H1 (cell line): ENCODE measurements at regions not wholly inside any gene's neighbourhood (a gene's known extent, or its start where the extent isn't known, plus 50 kb on each side); places are given as distances from the start of the nearest gene placed in this dataset.

Experiments used
- CTCF ChIA-PET: fragments of 300-600 bp; sonication (Branson Sonifier 250); formaldehyde crosslinking; loops from one replicate; lab custom pipeline; 2021; ENCODE audit not compliant: partially characterized antibody; lab: Charles Lee
- POLR2A ChIA-PET: fragments of 300-600 bp; sonication (Branson Sonifier 250); formaldehyde crosslinking; loops from one replicate; lab custom pipeline; 2021; ENCODE audit warnings: inconsistent platforms; ENCODE audit not compliant: partially characterized antibody; lab: Charles Lee
- DNase-seq, 2 experiments: peaks; one replicate each; pipeline versions ENCODE4 v3.0.0 to v3.0.0-alpha.2; 2010 to 2022; ENCODE audit warnings: low spot score in 2 of 2, low read depth in 1 of 2, mixed read lengths in 1 of 2
- FAIRE-seq: peaks from 2 replicates; lab custom pipeline; 2011; peaks lifted over from hg19 to GRCh38; lab: Jason Lieb, UNC
- H2AFZ ChIP-seq: 2 replicates; pipeline ENCODE4 v1.8.1; 2012; ENCODE audit warnings: low read length, inconsistent platforms
- H2AK5ac ChIP-seq: 2 replicates; pipeline ENCODE4 v1.6.1; 2013; ENCODE audit warnings: low read depth, low read length
- H2BK120ac ChIP-seq: replicated peaks from 2 replicates; pipeline ENCODE3; 2013; ENCODE audit warnings: low read depth, low read length, inconsistent platforms
- H2BK12ac ChIP-seq: 2 replicates; pipeline ENCODE4 v1.6.1; 2013; ENCODE audit warnings: low read depth, low read length
- H2BK15ac ChIP-seq: 2 replicates; pipeline ENCODE4 v1.6.1; 2013; ENCODE audit warnings: low read length
- H2BK20ac ChIP-seq: 2 replicates; pipeline ENCODE4 v1.6.1; 2013; ENCODE audit warnings: low read length
- H2BK5ac ChIP-seq: 2 replicates; pipeline ENCODE4 v1.6.1; 2013; ENCODE audit warnings: low read depth, low read length
- H3K14ac ChIP-seq: 2 replicates; pipeline ENCODE4 v1.6.1; 2013; ENCODE audit warnings: inconsistent platforms; ENCODE audit not compliant: insufficient read length
- H3K18ac ChIP-seq: 2 replicates; pipeline ENCODE4 v1.6.1; 2013; ENCODE audit warnings: low read length; ENCODE audit errors: extremely low read depth
- H3K23ac ChIP-seq: 2 replicates; pipeline ENCODE4 v1.6.1; 2013; ENCODE audit warnings: inconsistent platforms; ENCODE audit not compliant: insufficient read length
- H3K23me2 ChIP-seq: 2 replicates; pipeline ENCODE4 v1.6.1; 2013; ENCODE audit warnings: low read depth, low read length
- H3K27ac ChIP-seq: 2 replicates; pipeline ENCODE4 v1.6.1; 2011; ENCODE audit warnings: low read depth, low read length, inconsistent platforms
- H3K27me3 ChIP-seq, 4 experiments: replicated peaks in 1 of 4; 1 replicate in 1 of 4; 2 replicates in 3 of 4; pipeline versions ENCODE4 v1.6.1 to v1.8.1; 2011 to 2013; ENCODE audit warnings: low read length in 3 of 4, mild to moderate bottlenecking in 3 of 4, inconsistent platforms in 2 of 4, mixed read lengths in 2 of 4, moderate library complexity in 1 of 4; ENCODE audit not compliant: control insufficient read depth in 3 of 4, insufficient read depth in 3 of 4; ENCODE audit errors: extremely low read depth in 1 of 4
- H3K36me3 ChIP-seq, 4 experiments: 2 replicates each; pipeline versions ENCODE4 v1.6.1 to v1.8.1; 2011 to 2013; ENCODE audit warnings: mild to moderate bottlenecking in 4 of 4, low read length in 3 of 4, moderate library complexity in 2 of 4, control low read depth in 1 of 4, inconsistent platforms in 1 of 4; ENCODE audit not compliant: insufficient read depth in 4 of 4, control insufficient read depth in 2 of 4
- H3K4ac ChIP-seq: replicated peaks from 2 replicates; pipeline ENCODE3; 2013; ENCODE audit warnings: low read length, low read depth, mixed read lengths, inconsistent platforms; ENCODE audit not compliant: insufficient read length
- H3K4me1 ChIP-seq, 4 experiments: replicated peaks in 1 of 4; 1 replicate in 1 of 4; 2 replicates in 3 of 4; pipeline versions ENCODE4 v1.6.1 to v1.8.1; 2011 to 2013; ENCODE audit warnings: low read length in 3 of 4, inconsistent platforms in 2 of 4, mixed read lengths in 1 of 4; ENCODE audit not compliant: insufficient read depth in 4 of 4, control insufficient read depth in 3 of 4
- H3K4me2 ChIP-seq, 2 experiments: 2 replicates each; pipeline versions ENCODE4 v1.6.1 to v1.8.1; 2011 to 2013; ENCODE audit warnings: low read depth in 2 of 2, low read length in 2 of 2, control low read depth in 1 of 2, inconsistent platforms in 1 of 2, mild to moderate bottlenecking in 1 of 2; ENCODE audit not compliant: insufficient read depth in 1 of 2
- H3K4me3 ChIP-seq, 4 experiments: fragments of 200-600, 300-600 bp in 1 of 4; sonication (generic), shearing (Covaris generic), sonication (Bioruptor Twin) in 1 of 4; 2 replicates each; pipeline versions ENCODE4 v1.5.1 to v1.8.1; 2011 to 2016; ENCODE audit warnings: low read length in 4 of 4, low read depth in 3 of 4, control low read depth in 2 of 4, inconsistent platforms in 2 of 4, mild to moderate bottlenecking in 2 of 4, mixed read lengths in 1 of 4, moderate library complexity in 1 of 4; ENCODE audit not compliant: insufficient read depth in 2 of 4; ENCODE audit errors: extremely low read depth in 1 of 4
- H3K56ac ChIP-seq: replicated peaks from 2 replicates; pipeline ENCODE3; 2013; ENCODE audit warnings: low read depth, mild to moderate bottlenecking, mixed read lengths, low read length, inconsistent platforms; ENCODE audit not compliant: insufficient read length
- H3K79me1 ChIP-seq: 2 replicates; pipeline ENCODE4 v1.6.1; 2013; ENCODE audit warnings: low read depth, low read length, control low read depth
- H3K79me2 ChIP-seq, 2 experiments: 2 replicates each; pipeline versions ENCODE4 v1.6.1 to v1.8.1; 2012 to 2013; ENCODE audit warnings: low read length in 2 of 2, mild to moderate bottlenecking in 2 of 2, inconsistent platforms in 1 of 2; ENCODE audit not compliant: insufficient read depth in 2 of 2, control insufficient read depth in 1 of 2
- H3K9ac ChIP-seq, 4 experiments: replicated peaks in 1 of 4; 1 replicate in 1 of 4; 2 replicates in 3 of 4; pipeline versions ENCODE4 v1.6.1 to v1.8.1; 2011 to 2013; ENCODE audit warnings: low read depth in 3 of 4, low read length in 3 of 4, control low read depth in 2 of 4, mild to moderate bottlenecking in 2 of 4, moderate library complexity in 2 of 4, inconsistent platforms in 1 of 4; ENCODE audit errors: extremely low read depth in 1 of 4
- H3K9me3 ChIP-seq, 2 experiments: 2 replicates each; pipeline versions ENCODE4 v1.6.1 to v1.8.1; 2012 to 2013; ENCODE audit warnings: mild to moderate bottlenecking in 2 of 2, moderate library complexity in 2 of 2, control low read depth in 1 of 2, inconsistent platforms in 1 of 2, low read depth in 1 of 2, low read length in 1 of 2, mixed read lengths in 1 of 2; ENCODE audit not compliant: insufficient read depth in 2 of 2
- H4K20me1 ChIP-seq, 2 experiments: replicated peaks in 1 of 2; 2 replicates each; pipeline versions ENCODE3 to v1.8.1; 2011 to 2013; ENCODE audit warnings: inconsistent platforms in 2 of 2, low read length in 2 of 2, mild to moderate bottlenecking in 1 of 2; ENCODE audit not compliant: insufficient read depth in 2 of 2, control insufficient read depth in 1 of 2
- H4K5ac ChIP-seq: 2 replicates; pipeline ENCODE4 v1.6.1; 2013; ENCODE audit warnings: low read length, low read depth, mixed read lengths, inconsistent platforms; ENCODE audit not compliant: insufficient read length
- H4K8ac ChIP-seq: 2 replicates; pipeline ENCODE4 v1.8.0; 2013; ENCODE audit warnings: mild to moderate bottlenecking, moderate library complexity, low read length, inconsistent platforms; ENCODE audit not compliant: insufficient read depth; ENCODE audit errors: extremely low read depth
- H4K91ac ChIP-seq: replicated peaks from 2 replicates; pipeline ENCODE3; 2013; ENCODE audit warnings: low read length, mixed read lengths, inconsistent platforms; ENCODE audit not compliant: insufficient read length
- RAD21 ChIP-seq, 2 experiments: IDR thresholded peaks in 1 of 2; conservative IDR thresholded peaks in 1 of 2; 2 replicates each; pipeline ENCODE4 v1.6.1; 2011; ENCODE audit warnings: low read depth in 2 of 2, low read length in 2 of 2, improper control_type of control experiment in 1 of 2, inconsistent platforms in 1 of 2, mild to moderate bottlenecking in 1 of 2, moderate library complexity in 1 of 2
- SIX5 ChIP-seq: IDR thresholded peaks from 2 replicates; pipeline ENCODE4 v1.6.1; 2011; ENCODE audit warnings: mild to moderate bottlenecking, low read depth, low read length
- WGBS, 2 experiments: shearing (Covaris generic) in 1 of 2; methylation state at CpG; one replicate each; pipeline versions ENCODE4 v1.1.6 to v1.1.7; 2013 to 2015; ENCODE audit warnings: low lambda C conversion rate in 2 of 2, mixed read lengths in 2 of 2, inconsistent platforms in 1 of 2, low coverage in 1 of 2, missing lambda C conversion rate in 1 of 2; ENCODE audit not compliant: insufficient replicate concordance in 2 of 2, insufficient coverage in 1 of 2, insufficient read length in 1 of 2; ENCODE audit errors: extremely low coverage in 1 of 2, missing lambda C conversion rate in 1 of 2; 5-methylcytosine and 5-hydroxymethylcytosine counted together

DNA sequence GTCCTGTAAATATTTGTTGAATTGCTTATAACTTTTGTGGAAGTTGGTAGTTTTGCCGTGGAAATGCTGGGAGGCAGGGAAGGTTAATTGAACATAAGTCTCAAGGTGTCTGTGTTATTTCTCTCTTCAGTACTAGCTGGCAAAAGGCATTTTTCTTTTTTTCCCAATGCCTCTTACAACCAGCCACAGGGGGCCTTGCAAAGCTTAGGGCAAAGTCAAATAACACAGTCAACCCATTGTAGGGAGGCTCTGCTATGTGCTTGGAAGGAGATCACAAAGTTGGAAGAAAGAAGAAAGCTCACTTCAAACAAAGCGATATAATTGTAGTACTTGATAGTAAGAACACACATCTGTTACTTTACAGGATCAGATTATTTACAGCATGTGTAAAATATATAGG is 802.6 kb downstream of the PDHA2 start:
- Histone ChIP-seq H4K20me1 (no peaks in the 10 kb centered on the region), H3K23me2 (no peaks in the 10 kb centered on the region), H4K8ac (no peak overlapping the region), H3K4me2 (no peak overlapping the region), H3K56ac (no peak overlapping the region), H3K36me3 (no peaks in the 10 kb centered on the region), H3K27ac (no peak overlapping the region), H3K4me3 (no peak overlapping the region), H2BK120ac (no peak overlapping the region), H2BK20ac (no peak overlapping the region), H2BK12ac (no peak overlapping the region), H3K79me1 (no peaks in the 10 kb centered on the region), H3K14ac (no peak overlapping the region), H3K27me3 (no peaks in the 10 kb centered on the region), H4K5ac (no peak overlapping the region), H2AFZ (peak overlapping the region; percentile 35; the same call in 1 of the 2 replicates), H3K4ac (no peak overlapping the region), H2BK15ac (no peak overlapping the region), H4K91ac (no peak overlapping the region), H3K9ac (no peak overlapping the region), H3K23ac (no peak overlapping the region), H3K4me1 (peaks cover 0 to 2% (median 0%) of the 10 kb centered on the region in 4 experiments; a peak in 1 of 7 replicates), H2AK5ac (no peak overlapping the region), H3K18ac (no peak overlapping the region), H3K79me2 (no peaks in the 10 kb centered on the region), H2BK5ac (no peak overlapping the region), H3K9me3 (no peaks in the 10 kb centered on the region)
- ChIA-PET CTCF (no interaction called here), POLR2A (no interaction called here)
- WGBS, 2 experiments = 82% methylated on average over 2 of the region's 2 CpGs; no CpG with 5 or more reads in 1 of the 2 experiments
- FAIRE-seq (peak; percentile 62), DNase-seq (no peak)
- peak; percentile 8 to 16; a peak in 2 of 4 replicates for TF ChIP-seq RAD21 (IDR thresholded peaks at IDR 0.05 in 1 of 2, conservative IDR thresholded peaks at IDR 0.05 in 1 of 2; ENCODE audit: low read depth in 2 of 2, low read length in 2 of 2)
- TF ChIP-seq SIX5 = no peak
